22Rv1 (cell line): ENCODE measurements at regions not wholly inside any gene's neighbourhood (a gene's known extent, or its start where the extent isn't known, plus 50 kb on each side); places are given as distances from the start of the nearest gene placed in this dataset.

ENCODE experiments used
- ZFX ChIP-seq: fragments of 450-650 bp; IDR thresholded peaks from 2 replicates; pipeline ENCODE4 v1.6.1; 2017; ENCODE audit warnings: antibody characterized with exemption, borderline replicate concordance
- TF ChIP-seq, protein P1 (sequence below): fragments of 450-650 bp; IDR thresholded peaks from 2 replicates; pipeline ENCODE4 v1.5.1; 2017; ENCODE audit warnings: mild to moderate bottlenecking

DNA sequence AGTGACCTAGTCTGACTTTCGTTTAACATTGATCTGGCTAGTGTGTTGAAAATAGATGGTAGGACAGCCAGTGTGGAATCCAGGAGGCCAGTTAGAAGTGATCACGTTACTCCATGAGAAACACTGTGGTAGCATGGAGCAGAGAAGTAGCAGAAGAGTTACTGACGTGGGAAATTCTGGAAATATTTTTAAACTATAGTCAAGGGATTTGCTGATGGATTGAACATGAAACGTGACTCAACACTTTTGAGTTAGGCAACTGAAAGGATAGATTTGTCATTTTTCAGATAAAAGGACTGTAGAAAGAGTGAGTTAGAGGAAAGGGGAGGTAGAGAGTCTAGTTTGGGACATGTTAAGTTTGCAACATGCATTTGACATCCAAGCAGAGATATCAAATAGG, 130.4 kb downstream of the IRS1 start:
- TF ChIP-seq, protein P1, sequence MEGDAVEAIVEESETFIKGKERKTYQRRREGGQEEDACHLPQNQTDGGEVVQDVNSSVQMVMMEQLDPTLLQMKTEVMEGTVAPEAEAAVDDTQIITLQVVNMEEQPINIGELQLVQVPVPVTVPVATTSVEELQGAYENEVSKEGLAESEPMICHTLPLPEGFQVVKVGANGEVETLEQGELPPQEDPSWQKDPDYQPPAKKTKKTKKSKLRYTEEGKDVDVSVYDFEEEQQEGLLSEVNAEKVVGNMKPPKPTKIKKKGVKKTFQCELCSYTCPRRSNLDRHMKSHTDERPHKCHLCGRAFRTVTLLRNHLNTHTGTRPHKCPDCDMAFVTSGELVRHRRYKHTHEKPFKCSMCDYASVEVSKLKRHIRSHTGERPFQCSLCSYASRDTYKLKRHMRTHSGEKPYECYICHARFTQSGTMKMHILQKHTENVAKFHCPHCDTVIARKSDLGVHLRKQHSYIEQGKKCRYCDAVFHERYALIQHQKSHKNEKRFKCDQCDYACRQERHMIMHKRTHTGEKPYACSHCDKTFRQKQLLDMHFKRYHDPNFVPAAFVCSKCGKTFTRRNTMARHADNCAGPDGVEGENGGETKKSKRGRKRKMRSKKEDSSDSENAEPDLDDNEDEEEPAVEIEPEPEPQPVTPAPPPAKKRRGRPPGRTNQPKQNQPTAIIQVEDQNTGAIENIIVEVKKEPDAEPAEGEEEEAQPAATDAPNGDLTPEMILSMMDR, result no peak
- no peak for TF ChIP-seq ZFX
